GM19395 (cell line): ENCODE measurements at regions not wholly inside any gene's neighbourhood (a gene's known extent, or its start where the extent isn't known, plus 50 kb on each side); places are given as distances from the start of the nearest gene placed in this dataset.
"Not testable (repeated sequence)": the region's sequence is repeated elsewhere in the genome, so short reads cannot be mapped to it uniquely, and the experiment has no call there.

Experiments used
- ATAC-seq: cut with Tn5 transposase; IDR thresholded peaks from one replicate; pipeline ENCODE4 v1.9.1; 2021; ENCODE audit warnings: mild to moderate bottlenecking, moderate library complexity; ENCODE audit not compliant: unreplicated experiment

DNA sequence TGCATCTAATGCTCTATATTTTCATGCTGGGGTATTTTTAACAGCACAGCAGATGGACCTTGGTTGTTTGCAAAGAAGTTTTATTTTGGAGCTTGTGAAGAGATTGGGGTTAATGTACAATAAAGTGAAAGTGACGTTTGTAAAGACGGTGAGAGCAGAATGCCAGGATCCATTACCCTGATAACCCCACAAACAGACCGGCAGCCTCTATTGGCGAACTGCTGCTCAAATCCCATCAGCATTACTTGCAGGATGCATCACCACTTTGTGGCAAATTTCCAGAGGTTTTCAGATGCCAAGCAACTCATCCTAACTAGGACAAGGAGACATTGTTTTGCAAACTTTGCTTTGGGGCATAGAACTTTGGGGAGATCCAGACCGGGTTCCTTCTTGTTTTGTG is 383.3 kb upstream of the ZNF462 start:
- no peak for ATAC-seq

DNA sequence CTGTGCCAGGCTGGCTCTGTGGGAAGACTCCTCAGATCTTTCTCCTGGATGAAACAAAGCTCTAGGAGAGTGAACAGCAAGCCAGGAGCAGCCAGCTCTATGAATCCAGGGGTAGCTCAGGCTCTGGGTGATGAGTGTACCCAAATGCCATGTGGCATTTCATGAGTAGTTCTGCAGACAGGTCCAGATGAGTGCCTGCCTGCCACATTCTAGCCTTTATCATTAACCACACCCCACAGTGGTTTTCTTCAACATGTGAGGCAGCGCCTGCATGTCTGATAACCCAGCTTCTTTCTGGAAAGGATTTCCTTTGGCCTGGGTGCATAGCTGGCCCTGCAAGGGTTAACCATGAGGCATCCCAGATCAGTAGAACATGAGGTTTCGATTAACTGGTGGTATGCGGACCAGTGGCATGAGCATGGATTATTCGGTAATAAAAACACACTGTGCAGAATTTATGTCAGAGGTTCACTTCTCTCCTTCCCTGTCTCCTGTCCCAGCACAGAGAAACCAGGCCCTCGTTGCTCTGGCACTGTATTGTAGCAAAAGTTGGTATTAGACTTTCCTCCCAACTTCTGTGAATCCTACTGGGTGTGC is 381.9 kb upstream of the ZNF462 start:
- ATAC-seq = no peak

DNA sequence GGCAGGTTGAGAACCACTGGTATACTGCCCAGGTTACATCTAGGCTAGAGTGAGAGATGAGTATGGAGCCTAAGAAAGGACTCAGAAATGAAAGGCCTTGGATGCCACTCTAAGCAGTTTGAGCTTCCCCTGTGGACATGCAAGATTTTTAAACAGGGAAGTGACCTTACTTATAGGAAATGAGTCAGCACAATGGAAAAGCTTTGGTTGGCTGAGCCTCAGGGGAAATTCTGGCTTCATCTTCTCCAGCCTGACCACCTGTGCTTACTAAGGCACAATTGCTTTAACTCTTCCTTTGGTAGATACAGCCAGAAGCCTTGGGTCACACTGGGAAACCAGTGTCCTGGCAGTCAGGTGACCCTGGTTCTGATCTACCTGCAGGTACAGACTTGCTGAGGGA is 380.2 kb upstream of the ZNF462 start:
- peak; percentile 55 for ATAC-seq

DNA sequence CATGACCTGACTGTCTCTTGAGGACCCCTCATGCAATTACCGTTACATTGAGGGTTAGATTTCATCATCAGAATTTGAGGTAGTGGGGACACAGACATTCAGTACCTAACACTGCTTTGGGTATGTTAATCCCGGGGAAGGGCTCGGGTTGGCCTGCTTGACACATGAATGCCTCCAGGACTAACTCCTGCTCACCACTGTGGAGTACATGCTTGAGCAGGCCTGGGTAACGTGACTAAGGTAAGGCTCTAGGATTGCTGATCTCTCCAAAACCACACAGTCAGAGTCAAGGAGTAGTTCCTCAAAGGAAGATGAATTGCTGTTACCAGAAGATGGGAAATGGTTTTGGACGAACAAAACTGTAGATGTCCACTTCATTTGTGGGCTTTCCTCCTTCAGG is 376.3 kb upstream of the ZNF462 start:
- ATAC-seq = no peak

DNA sequence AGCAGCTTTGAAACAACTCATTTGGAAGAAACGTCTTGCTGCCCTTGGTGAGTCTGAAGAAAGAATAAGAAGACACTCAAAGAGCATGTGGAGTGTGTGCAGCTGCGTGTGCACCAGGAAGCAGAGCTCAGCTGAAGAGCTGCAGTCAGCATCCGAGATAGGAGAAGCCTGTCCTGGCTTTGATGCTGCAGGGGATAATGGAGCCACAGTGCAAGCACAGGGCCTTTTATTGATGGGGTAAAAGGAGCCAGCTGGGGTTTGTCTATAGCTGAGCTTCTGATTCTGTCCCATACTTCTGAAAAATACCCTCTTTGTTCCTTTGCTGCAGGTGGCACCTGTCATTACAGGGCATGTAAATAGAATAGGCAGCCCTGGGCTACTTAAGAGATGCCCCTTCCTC is 375.7 kb upstream of the ZNF462 start:
- no peak for ATAC-seq

DNA sequence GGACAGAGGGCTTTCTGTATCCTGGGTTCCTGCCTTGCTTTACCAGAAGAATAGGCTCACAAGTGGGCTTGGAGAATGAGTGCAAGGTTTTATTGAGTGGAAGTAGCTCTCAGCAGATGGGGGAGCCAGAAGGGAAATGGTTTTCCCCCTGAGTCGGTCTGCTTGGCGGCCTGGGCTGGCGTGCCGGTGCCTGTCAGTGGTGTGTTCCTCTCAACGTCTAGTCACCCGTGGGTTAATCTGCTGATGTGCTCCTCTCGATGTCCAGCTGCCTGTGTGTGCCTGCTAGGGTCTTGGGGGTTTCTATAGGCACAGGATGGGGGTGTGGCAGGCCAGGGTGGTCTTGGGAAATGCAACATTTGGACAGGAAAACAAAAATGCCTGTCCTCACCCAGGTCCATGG is 370.8 kb upstream of the ZNF462 start:
- not testable (repeated sequence) for ATAC-seq

DNA sequence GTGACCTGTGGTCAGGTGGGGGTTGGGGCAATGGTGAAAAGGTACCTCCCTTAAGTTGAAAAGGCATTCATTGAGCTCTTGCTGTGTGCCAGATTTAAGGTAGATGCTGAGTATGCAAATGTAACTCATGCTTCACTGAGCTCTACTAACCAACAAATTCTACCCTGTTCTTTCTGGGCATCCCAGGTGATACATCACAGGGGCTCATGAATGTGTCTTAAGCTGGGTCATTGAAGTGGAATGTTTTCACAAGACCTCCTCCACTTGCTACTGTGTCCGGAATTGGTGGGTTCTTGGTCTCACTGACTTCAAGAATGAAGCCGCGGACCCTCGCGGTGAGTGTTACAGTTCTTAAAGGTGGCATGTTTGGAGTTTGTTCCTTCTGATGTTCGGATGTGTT is 362.8 kb upstream of the ZNF462 start:
- no peak for ATAC-seq

DNA sequence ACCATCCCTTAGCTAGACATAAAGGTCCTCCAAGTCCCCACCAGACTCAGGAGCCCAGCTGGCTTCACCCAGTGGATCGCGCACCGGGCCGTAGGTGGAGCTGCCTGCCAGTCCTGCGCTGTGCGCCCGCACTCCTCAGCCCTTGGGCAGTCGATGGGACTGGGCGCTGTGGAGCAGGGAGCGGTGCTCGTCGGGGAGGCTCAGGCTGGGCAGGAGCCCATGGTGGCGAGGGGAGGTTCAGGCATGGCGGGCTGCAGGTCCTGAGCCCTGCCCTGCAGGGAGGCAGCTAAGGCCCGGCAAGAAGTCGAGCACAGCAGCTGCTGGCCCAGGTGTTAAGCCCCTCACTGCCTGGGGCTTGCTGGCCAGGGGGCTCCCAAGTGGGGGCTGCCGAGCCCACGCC is 361.8 kb upstream of the ZNF462 start:
- ATAC-seq = not testable (repeated sequence)

DNA sequence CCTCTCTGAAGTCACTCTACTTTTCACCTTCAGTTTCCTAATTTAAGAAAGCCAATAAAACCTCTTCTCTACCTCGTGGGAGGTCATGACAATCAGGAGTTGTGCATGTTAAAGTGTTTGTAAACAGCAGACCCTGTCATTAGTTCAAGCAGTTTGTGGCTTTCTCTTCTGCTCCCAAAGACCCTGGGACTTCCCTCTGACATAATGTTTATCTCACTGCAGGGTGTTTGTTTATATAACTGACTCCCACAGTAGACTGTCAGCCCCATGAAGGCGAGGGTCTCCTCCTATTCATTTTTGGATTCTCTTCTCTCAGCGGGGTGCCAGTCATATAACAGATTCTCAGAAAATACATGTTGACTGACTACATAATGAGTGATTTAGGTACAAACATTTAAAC is 360.0 kb upstream of the ZNF462 start:
- ATAC-seq = no peak

DNA sequence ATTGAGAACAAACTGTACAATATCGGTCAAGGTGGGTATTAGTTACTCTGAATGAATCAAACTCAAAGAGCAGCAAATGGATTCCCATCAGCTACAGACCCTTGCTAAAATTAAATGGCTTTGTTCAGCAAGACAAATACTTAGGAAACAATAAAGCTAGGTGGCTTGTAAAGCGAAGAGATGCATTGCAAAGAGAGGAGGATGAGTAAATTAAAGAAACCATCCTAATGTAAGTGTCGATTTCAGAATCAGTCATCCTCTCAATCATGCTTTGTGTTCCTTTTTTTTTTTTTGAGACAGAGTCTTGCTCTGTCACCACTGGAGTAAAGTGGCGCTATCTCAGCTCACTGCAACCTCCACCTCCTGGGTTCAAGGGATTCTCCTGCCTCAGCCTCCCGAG is 359.2 kb upstream of the ZNF462 start:
- peak; percentile 54 for ATAC-seq

DNA sequence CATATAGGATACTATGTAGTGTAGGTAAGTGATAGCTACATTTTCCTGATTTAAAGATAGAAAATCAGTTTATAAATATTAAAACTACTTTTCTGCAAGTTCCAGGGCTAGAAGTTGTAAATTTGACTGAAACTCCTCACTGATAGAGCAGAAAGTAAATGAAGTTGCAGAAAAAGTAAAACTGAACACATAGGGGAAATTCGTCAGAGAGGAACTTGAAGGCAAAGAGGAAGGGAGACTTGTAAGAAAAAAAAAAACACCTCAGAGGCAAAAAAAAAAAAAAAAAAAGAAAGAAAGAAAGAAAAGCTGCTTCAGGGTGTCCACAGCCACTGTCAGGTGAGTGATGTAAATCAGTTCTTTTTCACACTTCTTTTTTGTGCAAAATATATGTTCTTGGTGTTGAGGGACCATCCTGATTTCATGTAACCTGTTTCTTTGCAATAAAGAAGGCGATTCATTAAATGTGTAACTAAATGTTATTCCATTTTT is 336.2 kb upstream of the ZNF462 start:
- no peak for ATAC-seq

DNA sequence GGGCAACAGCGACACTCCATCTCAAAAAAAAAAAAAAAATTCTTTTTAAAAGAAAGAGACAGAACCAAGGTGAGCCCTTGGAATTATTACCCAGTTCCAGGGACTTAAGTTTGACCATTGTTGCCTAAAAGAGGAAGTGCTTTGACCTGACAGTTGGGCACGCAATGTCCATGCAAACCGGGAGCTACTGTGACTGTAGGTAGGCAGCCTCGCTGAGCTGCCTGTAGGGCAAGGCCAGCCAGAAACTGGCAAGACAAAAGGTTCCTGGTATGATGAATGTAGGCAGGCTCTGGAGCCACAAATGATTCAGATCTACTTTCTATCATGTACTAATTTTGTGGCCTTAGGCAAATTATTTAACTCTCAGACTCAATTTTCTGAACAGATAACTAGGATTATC is 334.8 kb upstream of the ZNF462 start:
- ATAC-seq = no peak

DNA sequence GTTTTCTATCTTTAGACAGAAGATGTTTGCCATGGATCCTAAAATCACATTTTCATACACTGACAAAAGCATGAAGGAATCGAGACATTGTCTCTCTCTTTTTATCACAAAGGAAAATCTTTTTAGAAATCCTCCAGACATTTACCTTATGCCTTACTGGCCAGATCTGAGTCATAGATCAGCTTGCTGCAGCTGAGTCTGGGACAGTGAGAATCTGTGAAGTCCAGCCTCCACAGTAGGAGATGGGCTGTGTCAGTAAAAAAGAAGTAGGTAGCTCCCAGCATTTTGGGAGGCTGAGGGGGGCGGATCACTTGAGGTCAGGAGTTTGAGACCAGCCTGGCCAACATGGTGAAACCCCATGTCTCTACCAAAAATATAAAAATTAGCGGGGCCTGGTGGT is 333.4 kb upstream of the ZNF462 start:
- no peak for ATAC-seq

DNA sequence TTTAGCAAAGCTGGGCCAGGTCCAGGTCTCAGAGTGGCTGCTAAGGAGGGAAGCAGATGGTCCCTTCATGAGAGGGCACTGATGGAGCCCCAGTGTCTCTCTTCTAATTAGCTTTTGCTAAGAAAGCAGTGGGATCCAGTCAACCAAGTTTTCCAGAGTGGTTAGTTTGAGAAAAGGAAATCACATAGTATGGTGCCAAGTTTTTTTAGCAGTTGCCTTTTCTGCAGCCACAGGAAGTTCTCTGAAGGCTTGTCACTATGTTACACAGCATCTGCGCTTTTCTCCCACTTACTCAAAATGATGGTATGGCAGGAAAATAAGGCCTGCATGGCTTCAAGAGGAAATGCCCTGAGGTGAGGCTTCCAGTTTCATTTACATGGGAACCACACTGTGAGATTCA is 331.5 kb upstream of the ZNF462 start:
- ATAC-seq = no peak

DNA sequence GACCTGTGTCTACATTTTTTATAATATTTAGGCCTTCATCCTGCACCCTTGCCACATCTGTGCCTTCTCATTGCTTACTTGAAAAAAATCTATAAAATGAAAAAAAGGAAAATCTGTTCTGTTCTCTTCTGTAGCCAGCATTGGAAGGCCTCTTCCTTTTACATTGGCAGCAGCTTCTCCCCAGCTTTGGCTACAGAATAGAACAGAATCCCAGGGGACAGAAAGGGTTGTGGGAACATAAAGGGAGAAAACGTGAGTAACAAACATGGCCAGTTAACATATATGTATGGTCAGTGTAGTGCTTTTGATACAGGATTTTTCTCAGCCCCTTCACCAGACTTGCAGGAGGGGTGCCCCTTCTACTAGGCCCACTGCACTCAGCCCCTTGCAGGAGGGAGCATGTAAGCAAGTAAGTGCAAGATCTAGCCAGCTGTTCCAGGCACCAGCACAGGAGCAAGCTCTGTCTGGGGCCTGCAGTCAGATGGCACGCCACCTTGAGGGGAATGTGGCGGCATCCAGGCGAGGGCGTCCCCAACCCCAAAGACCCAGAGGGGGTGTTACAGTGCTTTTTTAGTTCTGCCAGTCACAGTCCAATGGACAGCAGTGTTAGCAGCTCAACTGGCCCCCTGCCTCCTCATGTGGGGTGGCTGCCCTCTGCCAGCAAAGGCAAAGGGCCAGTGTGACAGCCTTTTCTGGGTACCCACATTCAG is 330.5 kb upstream of the ZNF462 start:
- no peak for ATAC-seq

DNA sequence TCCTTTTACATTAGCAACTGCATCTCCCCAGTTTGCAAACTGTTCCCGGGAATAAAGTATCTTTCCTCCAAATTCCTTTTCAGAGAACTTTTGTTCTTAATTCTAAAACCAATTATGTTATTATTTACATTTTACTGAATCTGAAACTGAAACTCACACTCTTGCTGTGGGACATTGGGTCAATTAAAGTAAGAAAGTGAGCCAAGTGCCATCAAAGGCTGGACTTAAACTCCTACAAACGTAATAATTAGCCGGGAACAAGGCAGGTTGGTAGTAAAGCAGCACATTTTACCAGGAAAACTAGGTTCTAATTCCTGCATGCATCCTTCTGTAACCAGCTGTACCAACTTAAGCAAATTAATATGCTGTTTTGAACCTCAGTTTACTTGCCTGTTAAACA is 328.2 kb upstream of the ZNF462 start:
- ATAC-seq = no peak

DNA sequence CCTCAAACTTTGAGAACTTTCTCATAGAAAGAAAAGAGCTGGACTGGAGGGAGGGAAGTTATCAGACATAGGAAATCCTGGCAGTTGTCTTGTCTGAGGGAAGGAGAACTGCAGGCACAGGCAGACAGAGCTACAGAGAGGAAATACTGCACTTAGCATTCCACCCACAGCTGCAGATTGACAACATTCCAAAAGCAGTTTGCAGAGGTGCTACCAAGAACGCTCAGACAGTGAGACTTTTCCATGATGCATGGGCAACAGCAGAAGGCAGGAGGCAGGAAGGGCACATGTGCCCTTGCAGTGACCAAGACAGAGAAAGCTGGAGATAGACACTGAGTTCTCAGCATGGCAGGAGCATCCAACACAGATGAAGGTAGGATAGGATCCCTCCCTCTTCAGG is 327.5 kb upstream of the ZNF462 start:
- ATAC-seq = no peak

DNA sequence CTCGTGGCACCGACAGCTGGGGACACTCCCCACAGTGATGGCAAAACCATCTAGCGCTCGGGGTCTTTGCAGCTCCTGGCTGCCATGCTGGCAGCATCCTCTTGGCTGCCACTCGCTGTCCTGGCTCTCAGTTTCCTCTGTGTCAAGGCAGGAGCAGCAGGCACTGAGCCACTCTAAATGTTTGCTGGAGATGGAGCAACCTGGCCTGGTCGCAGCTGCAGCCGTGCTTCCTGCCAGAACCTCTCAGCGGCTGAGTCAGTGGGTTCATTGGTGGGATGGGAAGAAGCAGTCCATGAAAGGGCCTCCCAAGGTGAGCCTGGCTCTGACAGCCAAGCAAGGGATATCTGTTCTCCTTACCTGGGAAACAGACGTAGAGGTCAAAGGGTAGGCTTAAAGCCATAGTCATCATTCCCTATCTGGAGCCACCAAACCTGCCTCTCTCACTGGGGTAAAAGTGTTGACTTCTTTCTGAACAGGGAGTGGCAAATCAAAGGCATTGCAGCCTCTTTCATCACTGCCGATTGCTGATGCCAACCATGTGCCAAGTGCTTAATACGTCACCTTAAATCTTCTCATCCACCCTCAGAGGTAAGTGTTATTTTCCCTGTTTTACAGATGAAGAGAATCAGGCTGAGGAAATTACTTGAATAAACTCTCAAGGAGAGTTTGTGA is 304.8 kb upstream of the ZNF462 start:
- ATAC-seq = no peak

DNA sequence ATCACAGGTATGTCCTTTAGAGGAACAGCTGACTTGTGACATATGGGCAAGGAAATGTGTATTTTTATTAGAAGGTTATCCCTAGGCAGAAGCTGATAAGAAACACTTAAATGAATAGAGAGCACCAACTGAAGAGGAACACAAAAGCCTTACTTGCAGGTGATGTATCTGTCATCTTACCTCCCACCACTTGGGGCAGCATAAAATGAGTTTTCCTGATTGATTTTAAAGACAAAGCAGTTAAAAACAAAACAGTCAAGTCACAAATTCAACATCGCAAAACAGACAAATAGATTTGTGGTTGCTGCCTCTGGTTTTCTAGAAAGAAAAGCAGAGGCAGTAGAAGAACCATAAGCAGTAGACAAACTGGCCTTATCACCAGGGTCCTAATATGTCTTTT is 302.4 kb upstream of the ZNF462 start:
- no peak for ATAC-seq

DNA sequence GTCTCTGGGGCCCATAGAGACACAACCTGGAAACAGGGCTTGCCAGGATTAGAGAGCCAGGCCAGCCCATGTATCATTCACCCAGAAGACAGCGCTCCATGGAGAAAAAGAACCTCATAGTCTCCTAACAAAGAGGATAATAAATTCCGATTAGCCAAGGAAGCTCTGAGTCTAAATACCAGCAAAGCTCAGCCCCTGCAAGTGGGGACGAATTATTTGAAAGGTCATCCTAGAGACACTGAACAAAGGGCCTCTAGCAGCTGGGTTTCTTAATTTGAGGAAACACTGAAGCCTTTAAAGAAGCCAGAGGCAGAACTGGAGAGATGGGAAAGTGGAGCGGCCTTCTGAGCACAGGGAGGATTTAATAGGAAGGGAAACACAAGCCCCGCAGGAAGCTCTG is 287.1 kb upstream of the ZNF462 start:
- ATAC-seq = no peak

DNA sequence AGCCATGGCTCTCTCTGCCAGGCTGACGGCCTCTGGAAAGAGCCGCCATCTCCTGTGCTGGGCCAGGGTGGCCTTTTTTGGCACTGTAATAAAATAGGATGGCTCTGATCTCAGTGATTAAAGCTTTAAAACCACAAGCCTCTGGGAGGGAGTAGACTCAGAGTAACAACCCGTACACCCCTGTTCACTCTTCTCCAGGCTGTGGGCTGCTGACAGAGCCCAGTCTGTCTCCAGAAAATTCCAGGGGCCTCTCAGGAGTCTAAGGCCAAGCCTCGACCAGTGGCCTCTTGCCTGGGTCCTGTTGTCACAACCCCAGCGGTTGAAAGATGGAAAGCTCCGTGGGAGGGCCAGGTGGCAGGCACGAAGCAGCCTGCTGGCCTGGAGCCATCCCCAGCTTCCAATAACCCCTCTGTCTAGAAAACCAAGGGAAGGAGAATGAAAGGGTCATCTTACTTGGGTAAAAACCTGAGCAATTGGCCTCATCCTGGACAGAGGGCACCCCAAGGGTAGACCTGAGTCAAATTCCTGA is 286.7 kb upstream of the ZNF462 start:
- ATAC-seq = no peak

DNA sequence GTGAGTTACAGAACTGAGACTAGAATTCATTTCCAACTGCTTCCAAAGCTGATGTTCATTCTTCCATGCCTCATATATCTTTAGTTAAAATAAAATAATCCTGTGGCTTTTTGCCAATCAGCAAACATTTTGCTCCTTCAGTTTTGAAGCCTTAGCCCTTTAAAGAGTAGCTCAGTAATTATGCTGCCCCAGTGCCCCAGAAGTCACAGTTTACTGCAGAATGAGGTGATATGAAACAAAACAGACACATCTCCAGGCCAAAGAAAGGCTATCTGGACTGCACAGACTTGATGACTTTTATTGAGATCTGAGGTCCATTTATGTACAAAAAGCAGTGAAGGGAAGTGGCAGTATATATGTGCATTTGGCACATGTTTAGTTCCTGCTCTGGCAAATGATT is 285.8 kb upstream of the ZNF462 start:
- ATAC-seq = no peak
